IMR-90 (cell line): ENCODE measurements at regions not wholly inside any gene's neighbourhood (a gene's known extent, or its start where the extent isn't known, plus 50 kb on each side); places are given as distances from the start of the nearest gene placed in this dataset.
A peak's percentile ranks its signal among the peaks of the same experiment; 100 is the strongest.

Experiments
- ATAC-seq: fragments of 200-7000 bp; cut with Tn5 transposase; 2 replicates; pipeline ENCODE4 v1.9.1; 2020; ENCODE audit warnings: low read depth, mild to moderate bottlenecking, moderate library complexity
- BruUV-seq: library from RNA; stranded (reverse); fragments of 400-500 nt; replicated peaks from 2 replicates; lab custom pipeline; 2021; lab: Mats Ljungman, UMichigan
- CTCF ChIA-PET: fragments of 300-600 bp; formaldehyde crosslinking; extraction: SDS; loops from one replicate; lab custom pipeline; 2021; ENCODE audit warnings: antibody characterized with exemption; lab: Yijun Ruan, JAX
- POLR2A ChIA-PET: fragments of 300-600 bp; sonication (Branson Sonifier 250); formaldehyde crosslinking; loops from one replicate; lab custom pipeline; 2022; ENCODE audit warnings: antibody characterized with exemption; ENCODE audit not compliant: unreplicated experiment; lab: Charles Lee
- DNase-seq: peaks from one replicate; pipeline ENCODE4 v3.0.0; 2013
- H2AFZ ChIP-seq: replicated peaks from 2 replicates; pipeline ENCODE3; 2013; ENCODE audit warnings: low read length, mild to moderate bottlenecking; ENCODE audit not compliant: poor library complexity
- H2AK5ac ChIP-seq: 2 replicates; pipeline ENCODE4 v1.6.1; 2013; ENCODE audit warnings: low read depth, low read length, inconsistent platforms
- H2AK9ac ChIP-seq: replicated peaks from 2 replicates; pipeline ENCODE3; 2013; ENCODE audit warnings: mild to moderate bottlenecking, low read depth, low read length, moderate library complexity; ENCODE audit not compliant: poor library complexity
- H2BK120ac ChIP-seq: 2 replicates; pipeline ENCODE4 v1.6.1; 2013; ENCODE audit warnings: low read depth, low read length, inconsistent platforms
- H2BK15ac ChIP-seq: 3 replicates; pipeline ENCODE4 v1.6.1; 2013; ENCODE audit warnings: low read depth, low read length, inconsistent platforms
- H2BK20ac ChIP-seq: 2 replicates; pipeline ENCODE4 v1.6.1; 2013; ENCODE audit warnings: low read depth, mild to moderate bottlenecking, inconsistent platforms, low read length, moderate library complexity
- H2BK5ac ChIP-seq: 2 replicates; pipeline ENCODE4 v1.6.1; 2013; ENCODE audit warnings: mild to moderate bottlenecking, low read depth, low read length, inconsistent platforms; ENCODE audit not compliant: poor library complexity, severe bottlenecking
- H3K14ac ChIP-seq: replicated peaks from 2 replicates; pipeline ENCODE4 v1.6.1; 2013; ENCODE audit warnings: low read depth, low read length, inconsistent platforms
- H3K18ac ChIP-seq: 2 replicates; pipeline ENCODE4 v1.6.1; 2013; ENCODE audit warnings: low read depth, low read length, control low read depth
- H3K23ac ChIP-seq: 2 replicates; pipeline ENCODE4 v1.6.1; 2013; ENCODE audit warnings: low read depth, low read length, inconsistent platforms
- H3K27ac ChIP-seq: 2 replicates; pipeline ENCODE4 v1.5.1; 2013; ENCODE audit warnings: mild to moderate bottlenecking, control low read depth, low read length; ENCODE audit not compliant: insufficient read depth
- H3K27me3 ChIP-seq: 2 replicates; pipeline ENCODE4 v1.6.1; 2013; ENCODE audit warnings: low read length; ENCODE audit not compliant: control insufficient read depth, insufficient read depth
- H3K36me3 ChIP-seq: 2 replicates; pipeline ENCODE4 v1.6.1; 2013; ENCODE audit warnings: low read length, mixed read lengths; ENCODE audit not compliant: control insufficient read depth, insufficient read depth
- H3K4ac ChIP-seq: 2 replicates; pipeline ENCODE4 v1.6.1; 2013; ENCODE audit warnings: low read depth, low read length, inconsistent platforms
- H3K4me1 ChIP-seq: 2 replicates; pipeline ENCODE4 v1.6.1; 2013; ENCODE audit warnings: low read length, mixed read lengths; ENCODE audit not compliant: control insufficient read depth, insufficient read depth
- H3K4me2 ChIP-seq: 2 replicates; pipeline ENCODE4 v1.6.1; 2013; ENCODE audit warnings: low read depth, mild to moderate bottlenecking, control low read depth, low read length, moderate library complexity
- H3K4me3 ChIP-seq: 2 replicates; pipeline ENCODE4 v1.5.1; 2013; ENCODE audit warnings: low read depth, mild to moderate bottlenecking, control low read depth, low read length, moderate library complexity; ENCODE audit not compliant: insufficient read depth
- H3K56ac ChIP-seq: 2 replicates; pipeline ENCODE4 v1.6.1; 2013; ENCODE audit warnings: low read length, inconsistent platforms; ENCODE audit not compliant: insufficient read depth; ENCODE audit errors: extremely low read depth
- H3K79me1 ChIP-seq, 2 experiments: 2 replicates each; pipeline ENCODE4 v1.6.1; 2013; ENCODE audit warnings: low read length in 2 of 2, inconsistent platforms in 1 of 2, low read depth in 1 of 2
- H3K9ac ChIP-seq: 2 replicates; pipeline ENCODE4 v1.6.1; 2013; ENCODE audit warnings: low read depth, low read length, control low read depth
- H3K9me1 ChIP-seq: 2 replicates; pipeline ENCODE4 v1.6.1; 2013; ENCODE audit warnings: low read length, inconsistent platforms; ENCODE audit not compliant: insufficient read depth
- H3K9me3 ChIP-seq: 2 replicates; pipeline ENCODE4 v1.6.1; 2013; ENCODE audit warnings: low read length; ENCODE audit not compliant: control insufficient read depth, insufficient read depth
- H4K20me1 ChIP-seq: 2 replicates; pipeline ENCODE4 v1.6.1; 2013; ENCODE audit warnings: low read length, inconsistent platforms; ENCODE audit not compliant: insufficient read depth
- H4K5ac ChIP-seq: 2 replicates; pipeline ENCODE4 v1.6.1; 2013; ENCODE audit warnings: mild to moderate bottlenecking, low read depth, low read length, control low read depth
- H4K8ac ChIP-seq, 2 experiments: 2 replicates each; pipeline ENCODE4 v1.6.1; 2013; ENCODE audit warnings: low read depth in 2 of 2, low read length in 2 of 2, control low read depth in 1 of 2, inconsistent platforms in 1 of 2
- H4K91ac ChIP-seq: 2 replicates; pipeline ENCODE4 v1.6.1; 2013; ENCODE audit warnings: low read depth, low read length, inconsistent platforms; ENCODE audit not compliant: insufficient read depth
- BHLHE40 ChIP-seq: fragments of 150-350 bp; IDR thresholded peaks from 2 replicates; pipeline ENCODE4 v1.6.1; 2016; ENCODE audit warnings: mild to moderate bottlenecking, low read depth, low read length
- CEBPB ChIP-seq: IDR thresholded peaks from 2 replicates; pipeline ENCODE4 v1.6.1; 2012; ENCODE audit warnings: low read depth, low read length, improper control_type of control experiment
- CHD1 ChIP-seq: IDR thresholded peaks from 2 replicates; pipeline ENCODE4 v1.6.1; 2012; ENCODE audit warnings: low read depth, low read length, improper control_type of control experiment
- CTCF ChIP-seq: conservative IDR thresholded peaks from 2 replicates; pipeline ENCODE4 v1.5.1; 2012; ENCODE audit warnings: mild to moderate bottlenecking, low read depth, low read length, improper control_type of control experiment
- ELK1 ChIP-seq: fragments of 150-350 bp; IDR thresholded peaks from 2 replicates; pipeline ENCODE4 v1.6.1; 2016; ENCODE audit warnings: low read depth, mild to moderate bottlenecking, low read length, moderate library complexity, borderline replicate concordance
- FOS ChIP-seq: fragments of 150-350 bp; IDR thresholded peaks from 2 replicates; pipeline ENCODE4 v1.6.1; 2016; ENCODE audit warnings: low read depth, low read length
- MAFK ChIP-seq: IDR thresholded peaks from 2 replicates; pipeline ENCODE4 v1.6.1; 2012; ENCODE audit warnings: low read depth, low read length, improper control_type of control experiment
- MAZ ChIP-seq: IDR thresholded peaks from 2 replicates; pipeline ENCODE4 v1.6.1; 2012; ENCODE audit warnings: low read depth, mild to moderate bottlenecking, low read length, improper control_type of control experiment, moderate library complexity, borderline replicate concordance
- MXI1 ChIP-seq: IDR thresholded peaks from 2 replicates; pipeline ENCODE4 v1.6.1; 2012; ENCODE audit warnings: low read depth, mild to moderate bottlenecking, low read length, moderate library complexity, borderline replicate concordance
- NFE2L2 ChIP-seq: fragments of 150-350 bp; IDR thresholded peaks from 2 replicates; pipeline ENCODE4 v1.6.1; 2016; ENCODE audit warnings: low read depth, mild to moderate bottlenecking, low read length
- POLR2A ChIP-seq: IDR thresholded peaks from 2 replicates; pipeline ENCODE4 v1.6.1; 2012; ENCODE audit warnings: mild to moderate bottlenecking, low read depth, low read length
- RAD21 ChIP-seq: IDR thresholded peaks from 2 replicates; pipeline ENCODE4 v1.6.1; 2012; ENCODE audit warnings: low read length, improper control_type of control experiment
- RCOR1 ChIP-seq: IDR thresholded peaks from 2 replicates; pipeline ENCODE4 v1.6.1; 2012; ENCODE audit warnings: mild to moderate bottlenecking, low read length, improper control_type of control experiment; ENCODE audit not compliant: insufficient replicate concordance
- RFX5 ChIP-seq: IDR thresholded peaks from 2 replicates; pipeline ENCODE4 v1.8.0; 2012; ENCODE audit warnings: low read depth, mild to moderate bottlenecking, low read length, moderate library complexity
- SMC3 ChIP-seq: fragments of 150-350 bp; IDR thresholded peaks from 2 replicates; pipeline ENCODE4 v1.6.1; 2016; ENCODE audit warnings: low read depth, mild to moderate bottlenecking, antibody characterized with exemption, low read length, moderate library complexity
- USF2 ChIP-seq: fragments of 150-350 bp; IDR thresholded peaks from 2 replicates; pipeline ENCODE4 v1.6.1; 2017; ENCODE audit warnings: mild to moderate bottlenecking, antibody characterized with exemption, low read length, low read depth
- WGBS, 2 experiments: methylation state at CpG; one replicate each; pipeline versions ENCODE4 v1.1.5 to v1.1.7; 2013; ENCODE audit warnings: missing lambda C conversion rate in 2 of 2; ENCODE audit not compliant: insufficient read length in 1 of 2; ENCODE audit errors: extremely low coverage in 2 of 2; 5-methylcytosine and 5-hydroxymethylcytosine counted together
- dilution Hi-C: fragments of 300-500 bp; cut with HindIII; formaldehyde crosslinking; loops from one replicate; pipeline ENCODE4 v1.14.3; 2018; ENCODE audit warnings: low sequenced_read_pairs; ENCODE audit not compliant: unreplicated experiment
- in situ Hi-C: fragments of 300-500 bp; cut with MboI; formaldehyde crosslinking; loops from 3 replicates; pipeline ENCODE4 v1.14.3; 2019; ENCODE audit warnings: low sequenced_read_pairs, inconsistent platforms, mixed read lengths
- intact Hi-C: fragments of 100-400 bp; cut with micrococcal nuclease; formaldehyde crosslinking; loops from 2 replicates; pipeline ENCODE4 v1.10.0; 2022

GRCh38 chr13:109862627-109863026, 76.2 kb upstream of the IRS2 start:
- no peak overlapping the region for H3K27ac ChIP-seq
- H3K27me3 ChIP-seq: no peaks in the 10 kb centered on the region
- BruUV-seq: no TSS peak
- H3K9me3 ChIP-seq: no peaks in the 10 kb centered on the region
- H2BK120ac ChIP-seq: no peak overlapping the region
- peak overlapping the region; percentile 10; the same call in 1 of the 2 replicates for H3K4me2 ChIP-seq
- no peaks in the 10 kb centered on the region for H3K9me1 ChIP-seq
- ChIA-PET POLR2A (no interaction called here), CTCF (interaction anchor here (0.6 to 0.8 kb wide), 2 partner anchors 11 to 1062 kb away, joined by 3 read pairs; no protein-coding TSS in a partner anchor)
- H2BK15ac ChIP-seq: no peak overlapping the region
- dilution Hi-C loops: no loop called here
- no peak overlapping the region for H3K56ac ChIP-seq
- intact Hi-C loops: no loop called here
- H4K8ac ChIP-seq: no peak overlapping the region
- TF ChIP-seq SMC3: no peak
- TF ChIP-seq RCOR1: no peak
- TF ChIP-seq BHLHE40: no peak
- TF ChIP-seq CTCF: no peak
- no peak for TF ChIP-seq MAFK
- no peak for TF ChIP-seq POLR2A
- TF ChIP-seq CEBPB: no peak
- TF ChIP-seq NFE2L2: no peak
- TF ChIP-seq FOS: no peak
- no peak for TF ChIP-seq RAD21
- no peak for TF ChIP-seq RFX5
- TF ChIP-seq MAZ: no peak
- TF ChIP-seq CHD1: no peak
- no peak for TF ChIP-seq USF2
- no peak for TF ChIP-seq MXI1
- no peak for TF ChIP-seq ELK1
- H2AK9ac ChIP-seq: no peak overlapping the region
- H2BK5ac ChIP-seq: no peak overlapping the region
- H4K91ac ChIP-seq: no peak overlapping the region
- no CpG with 5 or more reads among the region's 2 CpGs for WGBS, 2 experiments
- H2AK5ac ChIP-seq: no peak overlapping the region
- no peak overlapping the region for H2AFZ ChIP-seq
- H3K36me3 ChIP-seq: no peaks in the 10 kb centered on the region
- no peaks in the 10 kb centered on the region for H4K20me1 ChIP-seq
- H2BK20ac ChIP-seq: no peak overlapping the region
- no peak overlapping the region for H3K14ac ChIP-seq
- no peak overlapping the region for H3K23ac ChIP-seq
- H3K9ac ChIP-seq: no peak overlapping the region
- in situ Hi-C loops: no loop called here
- peaks cover 8% of the 10 kb centered on the region for H3K4me1 ChIP-seq
- no peak overlapping the region for H3K4me3 ChIP-seq
- no peak overlapping the region for H3K4ac ChIP-seq
- ATAC-seq (peak; percentile 95), DNase-seq (peak; percentile 80)
- H4K5ac ChIP-seq: no peak overlapping the region
- no peak overlapping the region for H3K18ac ChIP-seq
- no peaks in the 10 kb centered on the region for H3K79me1 ChIP-seq
